ENCODE measurements at regions not wholly inside any gene's neighbourhood (a gene's known extent, or its start where the extent isn't known, plus 50 kb on each side); places are given as distances from the start of the nearest gene placed in this dataset.

GRCh38 chr13:104580931-104581330 lies 1514.7 kb upstream of the SLC10A2 start:
- Mint-ChIP-seq H3K36me3 (no peaks in the 10 kb centered on the region), H3K9me3 (peaks cover 8% of the 10 kb centered on the region), H3K4me1 (no peaks in the 10 kb centered on the region), H3K4me3 (no peak overlapping the region), H3K27ac (no peak overlapping the region), H3K27me3 (no peaks in the 10 kb centered on the region)
- ATAC-seq = no peak

GRCh38 chr13:104577071-104577815 lies 1511.0 kb upstream of the SLC10A2 start:
- Mint-ChIP-seq H3K36me3 (no peaks in the 10 kb centered on the region), H3K27ac (no peak overlapping the region), H3K9me3 (peaks cover 3% of the 10 kb centered on the region), H3K27me3 (no peaks in the 10 kb centered on the region), H3K4me3 (no peak overlapping the region), H3K4me1 (no peaks in the 10 kb centered on the region)
- no peak for ATAC-seq

- Mint-ChIP-seq H3K27me3 (no peaks in the 10 kb centered on the region), H3K4me1 (no peaks in the 10 kb centered on the region), H3K4me3 (no peak overlapping the region), H3K36me3 (no peaks in the 10 kb centered on the region), H3K9me3 (no peaks in the 10 kb centered on the region), H3K27ac (no peak overlapping the region)
- no peak for ATAC-seq
Observed at GRCh38 chr13:104571893-104572229, 1505.6 kb upstream of the SLC10A2 start.

GRCh38 chr13:104571161-104571892 lies 1505.1 kb upstream of the SLC10A2 start:
- Mint-ChIP-seq H3K36me3 (no peaks in the 10 kb centered on the region), H3K9me3 (no peaks in the 10 kb centered on the region), H3K4me1 (no peaks in the 10 kb centered on the region), H3K4me3 (no peak overlapping the region), H3K27me3 (no peaks in the 10 kb centered on the region), H3K27ac (no peak overlapping the region)
- no peak for ATAC-seq

GRCh38 chr13:104567114-104567513 lies 1500.9 kb upstream of the SLC10A2 start:
- ATAC-seq = no peak

GRCh38 chr13:104565888-104566287 lies 1499.7 kb upstream of the SLC10A2 start:
- peaks cover 7% of the 10 kb centered on the region for H3K9me3 Mint-ChIP-seq
- no peaks in the 10 kb centered on the region for H3K36me3 Mint-ChIP-seq
- no peaks in the 10 kb centered on the region for H3K27me3 Mint-ChIP-seq
- no peak overlapping the region for H3K27ac Mint-ChIP-seq
- no peak overlapping the region for H3K4me3 Mint-ChIP-seq
- H3K4me1 Mint-ChIP-seq = no peaks in the 10 kb centered on the region
- no peak for ATAC-seq

More at GRCh38 chr13:104567114-104567513, 1500.9 kb upstream of the SLC10A2 start:
- H3K36me3 Mint-ChIP-seq = no peaks in the 10 kb centered on the region
- H3K4me3 Mint-ChIP-seq = no peak overlapping the region
- H3K27ac Mint-ChIP-seq = no peak overlapping the region
- no peaks in the 10 kb centered on the region for H3K4me1 Mint-ChIP-seq
- H3K9me3 Mint-ChIP-seq = peaks cover 7% of the 10 kb centered on the region
- no peaks in the 10 kb centered on the region for H3K27me3 Mint-ChIP-seq

- no peak for ATAC-seq
- H3K9me3 Mint-ChIP-seq = peaks cover 4% of the 10 kb centered on the region
- H3K27ac Mint-ChIP-seq = no peak overlapping the region
- no peak overlapping the region for H3K4me3 Mint-ChIP-seq
- no peaks in the 10 kb centered on the region for H3K4me1 Mint-ChIP-seq
- no peaks in the 10 kb centered on the region for H3K36me3 Mint-ChIP-seq
- H3K27me3 Mint-ChIP-seq = no peaks in the 10 kb centered on the region
Observed at GRCh38 chr13:104553896-104554295, 1487.7 kb upstream of the SLC10A2 start.

- H3K4me3 Mint-ChIP-seq = no peak overlapping the region
- peaks cover 4% of the 10 kb centered on the region for H3K9me3 Mint-ChIP-seq
- H3K27ac Mint-ChIP-seq = no peak overlapping the region
- no peaks in the 10 kb centered on the region for H3K36me3 Mint-ChIP-seq
- H3K4me1 Mint-ChIP-seq = no peaks in the 10 kb centered on the region
- no peak for ATAC-seq
- no peaks in the 10 kb centered on the region for H3K27me3 Mint-ChIP-seq
Observed at GRCh38 chr13:104553186-104553585, 1487.0 kb upstream of the SLC10A2 start.

- no peaks in the 10 kb centered on the region for H3K36me3 Mint-ChIP-seq
- peaks cover 3% of the 10 kb centered on the region for H3K9me3 Mint-ChIP-seq
- ATAC-seq = no peak
- no peaks in the 10 kb centered on the region for H3K4me1 Mint-ChIP-seq
- no peaks in the 10 kb centered on the region for H3K27me3 Mint-ChIP-seq
- no peak overlapping the region for H3K4me3 Mint-ChIP-seq
- H3K27ac Mint-ChIP-seq = no peak overlapping the region
Observed at GRCh38 chr13:104534847-104535246, 1468.6 kb upstream of the SLC10A2 start.

GRCh38 chr13:104532132-104532531 lies 1465.9 kb upstream of the SLC10A2 start:
- no peak overlapping the region for H3K27ac Mint-ChIP-seq
- no peak overlapping the region for H3K4me3 Mint-ChIP-seq
- peaks cover 3% of the 10 kb centered on the region for H3K9me3 Mint-ChIP-seq
- H3K4me1 Mint-ChIP-seq = no peaks in the 10 kb centered on the region
- H3K36me3 Mint-ChIP-seq = no peaks in the 10 kb centered on the region
- no peaks in the 10 kb centered on the region for H3K27me3 Mint-ChIP-seq
- no peak for ATAC-seq

GRCh38 chr13:104530741-104531140 lies 1464.5 kb upstream of the SLC10A2 start:
- H3K27ac Mint-ChIP-seq = no peak overlapping the region
- no peaks in the 10 kb centered on the region for H3K4me1 Mint-ChIP-seq
- no peaks in the 10 kb centered on the region for H3K27me3 Mint-ChIP-seq
- H3K36me3 Mint-ChIP-seq = no peaks in the 10 kb centered on the region
- no peak for ATAC-seq
- H3K4me3 Mint-ChIP-seq = no peak overlapping the region
- peaks cover 4% of the 10 kb centered on the region for H3K9me3 Mint-ChIP-seq

GRCh38 chr13:104526561-104526960 lies 1460.3 kb upstream of the SLC10A2 start:
- peaks cover 3% of the 10 kb centered on the region for H3K9me3 Mint-ChIP-seq
- no peaks in the 10 kb centered on the region for H3K27me3 Mint-ChIP-seq
- H3K4me3 Mint-ChIP-seq = no peak overlapping the region
- H3K36me3 Mint-ChIP-seq = no peaks in the 10 kb centered on the region
- H3K27ac Mint-ChIP-seq = no peak overlapping the region
- no peaks in the 10 kb centered on the region for H3K4me1 Mint-ChIP-seq
- ATAC-seq = no peak

GRCh38 chr13:104525467-104525866 lies 1459.2 kb upstream of the SLC10A2 start:
- H3K27me3 Mint-ChIP-seq = no peaks in the 10 kb centered on the region
- no peaks in the 10 kb centered on the region for H3K4me1 Mint-ChIP-seq
- no peak overlapping the region for H3K27ac Mint-ChIP-seq
- no peaks in the 10 kb centered on the region for H3K36me3 Mint-ChIP-seq
- H3K4me3 Mint-ChIP-seq = no peak overlapping the region
- H3K9me3 Mint-ChIP-seq = peaks cover 9% of the 10 kb centered on the region
- ATAC-seq = no peak

GRCh38 chr13:104522235-104523072 lies 1456.2 kb upstream of the SLC10A2 start:
- H3K9me3 Mint-ChIP-seq = peaks cover 12% of the 10 kb centered on the region
- H3K4me1 Mint-ChIP-seq = no peaks in the 10 kb centered on the region
- H3K27ac Mint-ChIP-seq = no peak overlapping the region
- H3K36me3 Mint-ChIP-seq = no peaks in the 10 kb centered on the region
- no peaks in the 10 kb centered on the region for H3K27me3 Mint-ChIP-seq
- no peak overlapping the region for H3K4me3 Mint-ChIP-seq
- ATAC-seq = no peak

GRCh38 chr13:104510422-104510821 lies 1444.2 kb upstream of the SLC10A2 start:
- no peak for ATAC-seq
- H3K4me3 Mint-ChIP-seq = no peak overlapping the region
- H3K36me3 Mint-ChIP-seq = no peaks in the 10 kb centered on the region
- peaks cover 3% of the 10 kb centered on the region for H3K9me3 Mint-ChIP-seq
- no peaks in the 10 kb centered on the region for H3K4me1 Mint-ChIP-seq
- H3K27me3 Mint-ChIP-seq = no peaks in the 10 kb centered on the region
- H3K27ac Mint-ChIP-seq = no peak overlapping the region
